WI38 (cell line): ENCODE measurements at regions not wholly inside any gene's neighbourhood (a gene's known extent, or its start where the extent isn't known, plus 50 kb on each side); places are given as distances from the start of the nearest gene placed in this dataset.
"Not testable (repeated sequence)": the region's sequence is repeated elsewhere in the genome, so short reads cannot be mapped to it uniquely, and the experiment has no call there.

Experiments used
- H3K4me3 ChIP-seq: 2 replicates; pipeline ENCODE4 v1.5.1; 2011; ENCODE audit warnings: low read depth, mild to moderate bottlenecking, control low read depth, low read length
- CTCF ChIP-seq: IDR thresholded peaks from 2 replicates; pipeline ENCODE4 v1.5.1; 2012; ENCODE audit warnings: low read depth, mild to moderate bottlenecking, control low read depth, low read length

GRCh38 chr5:38134810-38135209 is 123.5 kb upstream of the EGFLAM start:
- H3K4me3 ChIP-seq, result no peak overlapping the region
- TF ChIP-seq CTCF, result no peak

- H3K4me3 ChIP-seq, result not testable (repeated sequence)
These were observed 124.1 kb upstream of the EGFLAM start for GRCh38 chr5:38134294-38134693.

GRCh38 chr5:38131686-38132085 is 126.7 kb upstream of the EGFLAM start:
- H3K4me3 ChIP-seq, result no peak overlapping the region
- TF ChIP-seq CTCF, result no peak

GRCh38 chr5:38124321-38124720 is 134.0 kb upstream of the EGFLAM start:
- no peak overlapping the region for H3K4me3 ChIP-seq
- TF ChIP-seq CTCF, result no peak

GRCh38 chr5:38121420-38121819 is 136.9 kb upstream of the EGFLAM start:
- H3K4me3 ChIP-seq, result no peak overlapping the region
- no peak for TF ChIP-seq CTCF

- no peak overlapping the region for H3K4me3 ChIP-seq
- TF ChIP-seq CTCF, result no peak
These were observed 138.5 kb upstream of the EGFLAM start for GRCh38 chr5:38119836-38120235.

GRCh38 chr5:38117784-38118479 is 140.4 kb upstream of the EGFLAM start:
- TF ChIP-seq CTCF, result no peak
- no peak overlapping the region for H3K4me3 ChIP-seq

GRCh38 chr5:38115318-38115827 is 143.0 kb upstream of the EGFLAM start:
- no peak overlapping the region for H3K4me3 ChIP-seq
- no peak for TF ChIP-seq CTCF
